GM23248 (cell line): ENCODE measurements at regions not wholly inside any gene's neighbourhood (a gene's known extent, or its start where the extent isn't known, plus 50 kb on each side); places are given as distances from the start of the nearest gene placed in this dataset.

Source experiments
- DNase-seq: peaks from one replicate; pipeline ENCODE4 v3.0.0-alpha.2; 2015
- H2AFZ ChIP-seq: fragments of 200-600 bp; sonication (generic); 2 replicates; pipeline ENCODE4 v1.6.1; 2016; ENCODE audit warnings: antibody characterized with exemption
- H3F3A ChIP-seq: fragments of 200-600 bp; sonication (generic); 2 replicates; pipeline ENCODE4 v1.6.1; 2016; ENCODE audit warnings: mild to moderate bottlenecking, antibody characterized with exemption, mixed run types; ENCODE audit not compliant: insufficient read depth
- H3K27ac ChIP-seq: fragments of 200-600 bp; sonication (generic); 2 replicates; pipeline ENCODE4 v1.5.1; 2016; ENCODE audit warnings: mild to moderate bottlenecking
- H3K27me3 ChIP-seq: fragments of 200-600 bp; sonication (generic); replicated peaks from 2 replicates; pipeline ENCODE4 v1.6.1; 2016; ENCODE audit warnings: mild to moderate bottlenecking; ENCODE audit not compliant: insufficient read depth
- H3K36me3 ChIP-seq: fragments of 200-600 bp; sonication (generic); 2 replicates; pipeline ENCODE4 v1.6.1; 2016; ENCODE audit warnings: low read depth, mild to moderate bottlenecking
- H3K4me1 ChIP-seq: fragments of 200-600 bp; sonication (generic); 2 replicates; pipeline ENCODE4 v1.6.1; 2016; ENCODE audit warnings: mild to moderate bottlenecking; ENCODE audit not compliant: insufficient read depth
- H3K4me2 ChIP-seq: fragments of 200-600 bp; sonication (generic); one replicate; pipeline ENCODE4 v1.6.1; 2016; ENCODE audit warnings: mild to moderate bottlenecking; ENCODE audit not compliant: unreplicated experiment
- H3K4me3 ChIP-seq: fragments of 200-600 bp; sonication (generic); 2 replicates; pipeline ENCODE4 v1.5.1; 2016; ENCODE audit warnings: mild to moderate bottlenecking
- H3K79me2 ChIP-seq: fragments of 200-600 bp; sonication (generic); 2 replicates; pipeline ENCODE4 v1.6.1; 2016; ENCODE audit warnings: mild to moderate bottlenecking; ENCODE audit not compliant: insufficient read depth
- H3K9ac ChIP-seq: fragments of 200-600 bp; sonication (generic); 2 replicates; pipeline ENCODE4 v1.6.1; 2016; ENCODE audit warnings: mild to moderate bottlenecking
- H3K9me2 ChIP-seq: fragments of 200-600 bp; sonication (generic); 2 replicates; pipeline ENCODE4 v1.6.1; 2016; ENCODE audit warnings: mixed run types, mild to moderate bottlenecking, moderate library complexity; ENCODE audit not compliant: insufficient read depth
- H3K9me3 ChIP-seq: fragments of 200-600 bp; sonication (generic); one replicate; pipeline ENCODE4 v1.6.1; 2017; ENCODE audit warnings: low read depth
- H4K20me1 ChIP-seq: fragments of 200-600 bp; sonication (generic); 2 replicates; pipeline ENCODE4 v1.6.0; 2016; ENCODE audit not compliant: insufficient read depth
- EZH2 ChIP-seq: fragments of 200-600 bp; sonication (generic); IDR thresholded peaks from 2 replicates; pipeline ENCODE4 v1.6.1; 2018; ENCODE audit warnings: antibody characterized with exemption, mild to moderate bottlenecking; ENCODE audit not compliant: insufficient read depth, poor library complexity, severe bottlenecking
- EZH2phosphoT487 ChIP-seq: fragments of 200-600 bp; sonication (generic); IDR thresholded peaks from 2 replicates; pipeline ENCODE4 v1.6.1; 2018; ENCODE audit warnings: antibody characterized with exemption, moderate library complexity, mild to moderate bottlenecking, low read depth; ENCODE audit not compliant: insufficient read depth
- WGBS, 2 experiments: methylation state at CpG; one replicate each; pipeline ENCODE4 v1.1.6; 2015 to 2017; ENCODE audit warnings: low lambda C conversion rate in 2 of 2, low coverage in 1 of 2; ENCODE audit errors: missing lambda C conversion rate in 2 of 2; 5-methylcytosine and 5-hydroxymethylcytosine counted together
- in situ Hi-C: fragments of 300-500 bp; cut with MboI; formaldehyde crosslinking; loops from 2 replicates; pipeline ENCODE4 v1.15.0; 2020

GRCh38 chr6:22706651-22707050, 137.3 kb downstream of the HDGFL1 start:
- H3F3A ChIP-seq = no peaks in the 10 kb centered on the region
- no peak overlapping the region for H2AFZ ChIP-seq
- WGBS, 2 experiments = 44 to 50% methylated on average over 5 of the region's 5 CpGs
- no peaks in the 10 kb centered on the region for H3K4me1 ChIP-seq
- H3K4me3 ChIP-seq = no peak overlapping the region
- in situ Hi-C loops = no loop called here
- H3K9me3 ChIP-seq = no peaks in the 10 kb centered on the region
- no peaks in the 10 kb centered on the region for H3K27me3 ChIP-seq
- no peak overlapping the region for H3K9ac ChIP-seq
- no peak for DNase-seq
- no peak overlapping the region for H3K27ac ChIP-seq
- H3K36me3 ChIP-seq = no peaks in the 10 kb centered on the region
- no peaks in the 10 kb centered on the region for H3K9me2 ChIP-seq
- no peaks in the 10 kb centered on the region for H4K20me1 ChIP-seq
- TF ChIP-seq EZH2 = no peak
- no peak for TF ChIP-seq EZH2phosphoT487
- no peaks in the 10 kb centered on the region for H3K79me2 ChIP-seq
- no peak overlapping the region for H3K4me2 ChIP-seq

GRCh38 chr6:22708469-22708868, 139.1 kb downstream of the HDGFL1 start:
- WGBS, 2 experiments = 73 to 76% methylated on average over 2 of the region's 2 CpGs
- no peak overlapping the region for H3K4me2 ChIP-seq
- no peaks in the 10 kb centered on the region for H3K4me1 ChIP-seq
- no peak for DNase-seq
- no peak overlapping the region for H3K27ac ChIP-seq
- in situ Hi-C loops = no loop called here
- H4K20me1 ChIP-seq = no peaks in the 10 kb centered on the region
- no peaks in the 10 kb centered on the region for H3K27me3 ChIP-seq
- H2AFZ ChIP-seq = no peak overlapping the region
- TF ChIP-seq EZH2 (no peak), EZH2phosphoT487 (no peak)
- H3K9me3 ChIP-seq = no peaks in the 10 kb centered on the region
- H3K9me2 ChIP-seq = no peaks in the 10 kb centered on the region
- no peaks in the 10 kb centered on the region for H3F3A ChIP-seq
- H3K79me2 ChIP-seq = no peaks in the 10 kb centered on the region
- no peak overlapping the region for H3K4me3 ChIP-seq
- no peaks in the 10 kb centered on the region for H3K36me3 ChIP-seq
- no peak overlapping the region for H3K9ac ChIP-seq

GRCh38 chr6:22709803-22710202, 140.4 kb downstream of the HDGFL1 start:
- Histone ChIP-seq H3K27me3 (no peaks in the 10 kb centered on the region), H3K4me3 (no peak overlapping the region), H3K9ac (no peak overlapping the region), H3K79me2 (no peaks in the 10 kb centered on the region), H4K20me1 (no peaks in the 10 kb centered on the region), H3K27ac (no peak overlapping the region), H3K9me3 (no peaks in the 10 kb centered on the region), H3K4me1 (no peaks in the 10 kb centered on the region), H3K9me2 (no peaks in the 10 kb centered on the region), H3K4me2 (no peak overlapping the region), H2AFZ (no peak overlapping the region), H3F3A (no peaks in the 10 kb centered on the region), H3K36me3 (no peaks in the 10 kb centered on the region)
- 45 to 52% methylated on average over 3 of the region's 3 CpGs for WGBS, 2 experiments
- TF ChIP-seq EZH2phosphoT487 = no peak
- no peak for TF ChIP-seq EZH2
- peak; percentile 2 for DNase-seq
- in situ Hi-C loops = no loop called here

GRCh38 chr6:22716721-22717120, 147.4 kb downstream of the HDGFL1 start:
- H3K4me3 ChIP-seq = no peak overlapping the region
- no peak overlapping the region for H2AFZ ChIP-seq
- no peaks in the 10 kb centered on the region for H4K20me1 ChIP-seq
- H3K27ac ChIP-seq = no peak overlapping the region
- no peaks in the 10 kb centered on the region for H3K9me2 ChIP-seq
- H3K27me3 ChIP-seq = no peaks in the 10 kb centered on the region
- no peaks in the 10 kb centered on the region for H3K9me3 ChIP-seq
- 71 to 74% methylated on average over 1 of the region's 1 CpG for WGBS, 2 experiments
- H3K4me1 ChIP-seq = no peaks in the 10 kb centered on the region
- H3F3A ChIP-seq = no peaks in the 10 kb centered on the region
- no peak for TF ChIP-seq EZH2
- TF ChIP-seq EZH2phosphoT487 = no peak
- in situ Hi-C loops = no loop called here
- DNase-seq = no peak
- H3K79me2 ChIP-seq = no peaks in the 10 kb centered on the region
- H3K9ac ChIP-seq = no peak overlapping the region
- no peak overlapping the region for H3K4me2 ChIP-seq
- H3K36me3 ChIP-seq = no peaks in the 10 kb centered on the region

- no peaks in the 10 kb centered on the region for H4K20me1 ChIP-seq
- WGBS, 2 experiments = 36 to 37% methylated on average over 5 of the region's 5 CpGs
Observed at GRCh38 chr6:22717915-22718314, 148.5 kb downstream of the HDGFL1 start.

More at GRCh38 chr6:22717915-22718314, 148.5 kb downstream of the HDGFL1 start:
- no peak overlapping the region for H3K9ac ChIP-seq
- no peaks in the 10 kb centered on the region for H3K9me2 ChIP-seq
- no peaks in the 10 kb centered on the region for H3K9me3 ChIP-seq
- no peak for DNase-seq
- no peak overlapping the region for H3K27ac ChIP-seq
- H3K27me3 ChIP-seq = no peaks in the 10 kb centered on the region
- H3K4me3 ChIP-seq = no peak overlapping the region
- no peaks in the 10 kb centered on the region for H3F3A ChIP-seq
- H3K4me2 ChIP-seq = no peak overlapping the region
- no peak overlapping the region for H2AFZ ChIP-seq
- no peaks in the 10 kb centered on the region for H3K79me2 ChIP-seq
- H3K36me3 ChIP-seq = no peaks in the 10 kb centered on the region
- TF ChIP-seq EZH2phosphoT487 = no peak
- no peak for TF ChIP-seq EZH2
- no peaks in the 10 kb centered on the region for H3K4me1 ChIP-seq
- in situ Hi-C loops = no loop called here
